T-helper 2 cell treated with Interferon-gamma antibody and Interleukin-4, amounts not matched to agents 5 μg/mL and 100 μg/mL, for 36 hours (primary cell): ENCODE measurements at regions not wholly inside any gene's neighbourhood (a gene's known extent, or its start where the extent isn't known, plus 50 kb on each side); places are given as distances from the start of the nearest gene placed in this dataset.

ENCODE experiments used
- DNase-seq: peaks from one replicate; pipeline ENCODE4 v3.0.0; 2021; ENCODE audit warnings: low spot score
- H3K27ac Mint-ChIP-seq: one replicate; pipeline ENCODE4 v1.8.0; 2021; ENCODE audit warnings: mild to moderate bottlenecking, mixed read lengths
- H3K27me3 Mint-ChIP-seq: one replicate; pipeline ENCODE4 v1.8.0; 2021; ENCODE audit warnings: low read depth, mixed read lengths
- H3K36me3 Mint-ChIP-seq: one replicate; pipeline ENCODE4 v1.8.0; 2021; ENCODE audit warnings: low read depth, mixed read lengths
- H3K4me1 Mint-ChIP-seq: one replicate; pipeline ENCODE4 v1.8.0; 2021; ENCODE audit warnings: low read depth, mixed read lengths
- H3K4me3 Mint-ChIP-seq: one replicate; pipeline ENCODE4 v1.8.0; 2022; ENCODE audit warnings: mild to moderate bottlenecking, moderate library complexity, mixed read lengths
- H3K9me3 Mint-ChIP-seq: one replicate; pipeline ENCODE4 v1.8.0; 2021; ENCODE audit warnings: mixed read lengths

- Mint-ChIP-seq H3K4me3 (peak overlapping the region; percentile 81), H3K4me1 (peaks cover 75% of the 10 kb centered on the region), H3K27me3 (no peaks in the 10 kb centered on the region), H3K9me3 (no peaks in the 10 kb centered on the region), H3K27ac (peak overlapping the region; percentile 95), H3K36me3 (peaks cover 4% of the 10 kb centered on the region)
- DNase-seq: no peak
Observed at GRCh38 chr3:152196782-152197181, 71.9 kb upstream of the MBNL1 start.

DNA sequence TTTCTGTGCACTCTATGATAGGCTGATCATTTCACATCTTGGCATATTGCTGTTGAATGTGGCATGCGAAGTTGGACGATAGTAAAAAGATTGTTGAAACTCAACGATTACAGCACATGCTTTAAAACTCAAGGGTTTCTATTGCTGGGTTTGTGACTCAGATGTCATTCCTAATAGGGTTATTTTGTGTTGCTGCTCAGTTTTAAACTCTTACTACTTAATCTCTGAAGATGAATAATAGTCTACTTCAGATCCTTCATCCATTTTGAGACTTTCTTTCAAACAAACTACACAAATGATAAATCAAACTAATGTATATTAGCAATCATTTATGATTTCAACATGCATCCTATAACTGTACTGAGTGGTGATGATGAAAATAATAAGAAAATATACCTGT, 71.3 kb upstream of the MBNL1 start:
- H3K36me3 Mint-ChIP-seq: peaks cover 4% of the 10 kb centered on the region

DNA sequence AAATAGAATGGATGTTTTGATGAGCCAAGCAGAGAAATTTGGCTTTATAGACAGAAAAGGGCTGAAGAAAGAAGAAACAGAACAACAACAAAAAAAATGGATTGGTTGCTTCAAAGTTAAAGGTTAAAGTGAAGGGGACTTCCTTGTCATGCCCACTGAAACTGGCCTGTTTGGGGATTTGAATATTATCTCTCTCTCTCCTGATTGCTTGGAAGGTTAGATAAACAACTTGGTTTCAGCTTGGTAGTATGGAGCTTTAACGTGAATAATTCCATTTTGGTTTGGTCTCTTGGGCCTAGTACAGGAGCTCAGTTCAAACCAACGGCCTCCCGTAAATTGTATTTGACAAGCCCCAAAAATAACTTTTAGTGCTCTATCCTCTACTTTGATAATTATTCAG, 70.8 kb upstream of the MBNL1 start:
- peak overlapping the region; percentile 81 for H3K4me3 Mint-ChIP-seq
- no peaks in the 10 kb centered on the region for H3K27me3 Mint-ChIP-seq
- no peaks in the 10 kb centered on the region for H3K9me3 Mint-ChIP-seq
- peak overlapping the region; percentile 84 for H3K27ac Mint-ChIP-seq
- H3K36me3 Mint-ChIP-seq: peaks cover 4% of the 10 kb centered on the region
- H3K4me1 Mint-ChIP-seq: peaks cover 70% of the 10 kb centered on the region
- no peak for DNase-seq

More for the DNA sequence above, 71.3 kb upstream of the MBNL1 start:
- peak overlapping the region; percentile 81 for H3K4me3 Mint-ChIP-seq
- DNase-seq: no peak
- no peaks in the 10 kb centered on the region for H3K9me3 Mint-ChIP-seq
- peaks cover 69% of the 10 kb centered on the region for H3K4me1 Mint-ChIP-seq
- H3K27me3 Mint-ChIP-seq: no peaks in the 10 kb centered on the region
- H3K27ac Mint-ChIP-seq: peak overlapping the region; percentile 84

DNA sequence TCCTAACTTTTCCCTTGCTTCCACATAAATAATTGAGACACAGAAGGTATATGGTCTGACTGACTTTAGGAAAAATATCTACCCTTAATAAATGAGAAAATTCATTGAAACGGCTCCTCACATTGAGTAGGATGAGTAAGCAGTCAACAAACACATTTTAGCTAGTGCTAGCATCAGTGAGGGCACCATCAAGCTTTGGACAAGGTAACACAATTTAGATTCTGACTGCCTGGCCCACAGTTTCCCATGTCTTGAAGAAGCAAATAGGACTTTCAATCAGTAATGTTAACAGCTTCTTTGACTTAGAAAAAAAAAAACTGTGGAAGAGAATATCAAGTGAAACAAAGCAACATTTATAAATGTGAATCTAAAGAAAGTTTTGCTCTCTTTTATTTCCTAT, 70.1 kb upstream of the MBNL1 start:
- H3K36me3 Mint-ChIP-seq: peaks cover 4% of the 10 kb centered on the region
- peaks cover 70% of the 10 kb centered on the region for H3K4me1 Mint-ChIP-seq
- peak overlapping the region; percentile 81 for H3K4me3 Mint-ChIP-seq
- no peaks in the 10 kb centered on the region for H3K27me3 Mint-ChIP-seq
- H3K27ac Mint-ChIP-seq: peak overlapping the region; percentile 90
- DNase-seq: no peak
- no peaks in the 10 kb centered on the region for H3K9me3 Mint-ChIP-seq

DNA sequence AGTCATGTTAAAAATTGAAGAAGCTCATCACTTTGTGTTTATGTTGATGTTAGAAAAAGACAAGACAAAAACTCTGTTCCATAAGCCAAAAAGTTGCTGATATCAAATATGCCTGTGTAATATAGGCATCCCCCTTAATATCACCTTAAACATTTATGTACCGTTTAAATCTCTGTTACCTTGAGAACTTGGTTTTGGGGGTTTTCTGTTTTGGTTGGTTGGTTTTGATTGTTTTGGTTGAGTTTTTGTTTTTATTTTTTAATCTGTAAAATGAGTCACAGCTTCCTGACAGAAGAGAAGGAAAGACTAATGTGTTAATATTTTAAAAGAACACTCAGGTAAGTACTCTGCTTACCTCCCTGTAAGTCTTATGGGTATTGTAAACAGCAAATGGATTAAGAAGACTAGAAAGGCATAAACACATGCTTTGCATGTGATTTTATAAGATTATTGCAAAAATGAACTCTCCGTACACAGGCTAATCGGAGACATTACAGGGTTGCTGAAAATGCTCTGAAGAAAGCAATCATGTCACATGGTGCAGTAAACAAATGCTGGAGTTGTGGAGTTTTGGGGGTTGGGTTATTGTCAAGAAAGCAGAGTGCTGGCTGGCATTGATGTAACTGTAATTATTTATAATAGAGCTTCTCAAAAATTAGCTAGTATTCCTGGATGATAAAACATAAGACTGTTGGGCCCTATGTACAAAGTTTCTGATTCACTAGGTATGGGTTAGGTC, 69.5 kb upstream of the MBNL1 start:
- H3K27ac Mint-ChIP-seq: peak overlapping the region; percentile 90
- no peaks in the 10 kb centered on the region for H3K9me3 Mint-ChIP-seq
- H3K4me3 Mint-ChIP-seq: peak overlapping the region; percentile 81
- H3K4me1 Mint-ChIP-seq: peaks cover 68% of the 10 kb centered on the region
- H3K36me3 Mint-ChIP-seq: peaks cover 4% of the 10 kb centered on the region
- no peaks in the 10 kb centered on the region for H3K27me3 Mint-ChIP-seq
- DNase-seq: no peak

DNA sequence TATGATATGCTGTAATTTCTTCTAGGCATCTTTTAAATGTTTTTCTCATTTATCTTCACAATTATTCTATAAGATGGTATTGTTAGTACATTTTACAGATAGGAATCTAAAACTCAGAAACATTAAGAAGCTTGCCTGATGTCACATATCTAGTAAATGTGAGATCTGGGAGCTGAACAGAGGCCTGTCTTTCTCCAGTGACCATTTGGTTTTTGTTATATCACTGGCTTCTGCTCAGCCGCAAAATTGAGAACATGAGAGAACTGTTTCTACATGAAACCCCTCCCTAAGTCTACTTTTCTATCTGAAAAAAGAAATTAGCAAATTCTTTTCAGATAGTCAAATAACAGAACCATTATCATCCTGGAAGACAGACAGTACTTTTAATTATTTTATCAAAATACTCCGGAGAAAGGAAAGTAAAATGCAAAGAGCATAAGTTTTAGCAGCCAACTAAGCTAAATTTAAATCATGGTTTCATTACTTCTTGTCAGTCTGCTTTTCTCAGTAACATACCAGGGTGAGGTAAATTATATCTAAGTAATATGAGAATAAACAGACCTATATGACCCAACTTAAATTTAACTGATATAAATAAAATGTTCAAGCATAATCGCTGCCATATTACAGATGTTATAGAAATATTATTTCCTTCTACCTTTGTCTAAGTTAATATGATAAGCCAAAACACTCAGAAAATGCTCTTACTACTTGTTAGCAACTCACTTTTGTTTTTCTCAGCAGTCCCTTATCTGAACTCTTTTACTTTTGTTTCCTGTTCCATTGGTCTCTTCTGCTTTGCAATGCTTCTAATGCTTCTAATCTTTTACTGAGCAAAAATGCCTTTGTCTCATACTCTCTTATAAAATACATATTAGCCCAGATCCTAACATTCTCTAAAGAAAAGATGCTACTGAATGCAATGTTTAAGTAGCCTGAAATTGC, 68.0 kb upstream of the MBNL1 start:
- Mint-ChIP-seq H3K27me3 (no peaks in the 10 kb centered on the region), H3K36me3 (peaks cover 2% of the 10 kb centered on the region), H3K4me3 (peak overlapping the region; percentile 81), H3K9me3 (no peaks in the 10 kb centered on the region), H3K27ac (peak overlapping the region; percentile 90), H3K4me1 (peaks cover 70% of the 10 kb centered on the region)
- DNase-seq: no peak

- H3K27me3 Mint-ChIP-seq: no peaks in the 10 kb centered on the region
- peaks cover 68% of the 10 kb centered on the region for H3K4me1 Mint-ChIP-seq
- H3K4me3 Mint-ChIP-seq: peak overlapping the region; percentile 85
- no peak for DNase-seq
- H3K27ac Mint-ChIP-seq: peak overlapping the region; percentile 82
- peaks cover 5% of the 10 kb centered on the region for H3K9me3 Mint-ChIP-seq
- peaks cover 4% of the 10 kb centered on the region for H3K36me3 Mint-ChIP-seq
Observed at GRCh38 chr3:152202976-152203626, 65.6 kb upstream of the MBNL1 start.

DNA sequence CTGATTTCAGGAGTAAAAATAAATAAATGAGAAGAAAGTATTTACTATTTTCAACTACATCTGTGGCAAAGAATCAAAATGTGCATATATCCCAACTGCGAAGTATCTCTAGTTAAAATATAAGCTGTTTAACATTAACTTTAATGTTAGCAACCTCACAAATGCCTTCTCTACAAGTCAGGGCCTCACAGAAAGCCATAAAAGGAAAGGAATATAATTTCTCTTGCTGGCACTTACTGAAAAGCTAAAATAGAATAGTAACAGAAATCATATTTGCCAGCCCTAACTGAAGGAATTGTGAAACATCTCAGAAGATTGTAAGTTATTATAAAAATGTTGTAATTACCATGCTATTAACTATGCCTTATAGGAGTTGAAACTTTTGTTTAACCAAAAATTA, 65.1 kb upstream of the MBNL1 start:
- Mint-ChIP-seq H3K27ac (peak overlapping the region; percentile 82), H3K9me3 (peaks cover 9% of the 10 kb centered on the region), H3K36me3 (peaks cover 4% of the 10 kb centered on the region), H3K4me3 (peak overlapping the region; percentile 85), H3K4me1 (peaks cover 70% of the 10 kb centered on the region), H3K27me3 (no peaks in the 10 kb centered on the region)
- DNase-seq: no peak

- Mint-ChIP-seq H3K9me3 (peaks cover 9% of the 10 kb centered on the region), H3K27ac (peak overlapping the region; percentile 76), H3K36me3 (peaks cover 6% of the 10 kb centered on the region), H3K4me1 (peaks cover 70% of the 10 kb centered on the region), H3K27me3 (no peaks in the 10 kb centered on the region), H3K4me3 (peak overlapping the region; percentile 85)
- DNase-seq: no peak
Observed at GRCh38 chr3:152204218-152204617, 64.5 kb upstream of the MBNL1 start.

DNA sequence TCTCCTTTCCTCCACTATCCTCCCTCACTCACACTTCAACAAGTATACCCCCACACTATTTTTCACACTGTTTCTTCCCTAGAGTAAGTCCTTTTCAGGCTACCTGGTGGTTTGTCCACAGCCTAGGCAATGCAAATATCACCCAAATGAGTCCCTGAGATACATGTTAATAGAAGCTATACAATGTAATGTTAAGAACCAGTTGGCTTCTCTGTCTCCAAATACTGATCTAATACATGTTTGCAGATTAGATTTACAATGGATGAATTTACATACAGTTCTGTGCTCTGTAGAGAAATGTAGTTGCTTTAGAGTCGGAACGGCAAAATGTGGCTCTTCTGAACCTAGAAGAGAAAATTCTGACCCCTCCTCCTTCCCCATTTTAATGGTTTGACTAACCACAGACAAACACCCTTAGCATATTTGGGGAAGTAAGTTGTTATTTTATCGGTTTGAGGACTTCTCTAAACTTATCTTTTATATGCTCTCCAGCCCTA, 63.6 kb upstream of the MBNL1 start:
- peak overlapping the region; percentile 86 for H3K4me3 Mint-ChIP-seq
- H3K36me3 Mint-ChIP-seq: peaks cover 6% of the 10 kb centered on the region
- H3K27me3 Mint-ChIP-seq: no peaks in the 10 kb centered on the region
- H3K9me3 Mint-ChIP-seq: peaks cover 9% of the 10 kb centered on the region
- no peak for DNase-seq
- peak overlapping the region; percentile 91 for H3K27ac Mint-ChIP-seq
- peaks cover 71% of the 10 kb centered on the region for H3K4me1 Mint-ChIP-seq

DNA sequence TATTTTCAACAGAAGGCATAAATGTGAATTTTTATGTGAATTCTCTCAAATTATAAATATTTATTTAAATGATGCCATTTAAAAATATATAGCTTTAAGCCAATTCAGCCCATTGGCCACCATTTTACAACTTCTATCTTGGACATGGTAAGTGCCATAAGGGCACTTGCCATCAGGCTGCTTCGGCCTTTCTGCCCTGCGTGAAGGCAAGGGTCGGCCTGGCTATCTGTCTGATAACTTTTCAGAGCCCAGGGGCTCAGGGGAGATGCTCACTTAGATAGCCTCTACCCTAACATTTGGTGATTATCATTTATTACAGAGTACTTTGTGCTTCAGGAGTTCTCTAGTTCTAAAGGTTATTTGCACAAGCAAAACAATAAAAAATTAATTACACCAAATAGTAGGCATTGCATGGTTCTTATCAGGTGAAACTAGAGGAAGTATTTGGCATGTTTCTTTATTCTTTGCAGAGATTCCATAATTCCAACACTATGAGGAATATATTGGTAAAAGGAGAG, 62.4 kb upstream of the MBNL1 start:
- Mint-ChIP-seq H3K4me1 (peaks cover 71% of the 10 kb centered on the region), H3K4me3 (peak overlapping the region; percentile 86), H3K9me3 (peaks cover 9% of the 10 kb centered on the region), H3K27ac (no peak overlapping the region), H3K27me3 (no peaks in the 10 kb centered on the region), H3K36me3 (peaks cover 6% of the 10 kb centered on the region)
- no peak for DNase-seq

DNA sequence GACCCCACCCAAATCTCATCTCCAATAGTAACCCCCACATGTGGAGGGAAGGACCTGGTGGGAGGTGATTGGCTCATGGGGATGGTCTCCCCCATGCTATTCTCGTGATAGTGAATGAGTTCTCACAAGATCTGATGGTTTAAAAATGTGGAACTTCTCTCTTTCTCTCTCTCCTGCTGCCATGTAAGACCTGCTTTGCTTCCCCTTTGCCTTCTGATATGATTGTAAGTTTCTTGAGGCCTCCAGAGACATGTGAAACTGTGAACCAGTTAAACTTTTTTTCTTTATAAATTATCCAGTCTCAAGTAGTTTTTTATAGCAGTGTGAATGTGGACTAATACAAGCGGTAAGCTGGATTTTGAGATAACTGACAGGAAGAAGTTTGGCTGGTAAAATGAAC, 60.3 kb upstream of the MBNL1 start:
- Mint-ChIP-seq H3K36me3 (peaks cover 6% of the 10 kb centered on the region), H3K4me1 (peaks cover 72% of the 10 kb centered on the region), H3K9me3 (peaks cover 9% of the 10 kb centered on the region), H3K27ac (peak overlapping the region; percentile 64), H3K27me3 (no peaks in the 10 kb centered on the region), H3K4me3 (peak overlapping the region; percentile 69)
- DNase-seq: no peak

DNA sequence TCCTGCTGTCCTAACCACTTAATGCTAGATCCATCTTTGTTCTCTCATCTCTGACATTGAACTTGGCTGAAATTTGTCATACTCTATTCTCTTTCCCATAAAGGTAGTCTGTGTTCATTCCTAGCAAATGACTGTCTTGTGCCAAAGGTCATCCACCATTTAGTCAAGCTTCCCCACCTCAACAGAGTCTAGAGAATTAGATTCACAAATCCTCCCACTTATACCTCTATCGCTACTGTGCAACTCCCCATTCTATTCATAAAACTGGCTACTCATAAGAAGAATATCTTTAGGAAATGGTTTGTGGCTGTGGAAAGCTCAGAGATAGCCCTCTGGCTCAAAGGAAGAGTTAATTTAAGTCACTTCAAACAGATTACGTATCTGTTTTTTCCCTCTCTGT, 59.7 kb upstream of the MBNL1 start:
- H3K4me3 Mint-ChIP-seq: peak overlapping the region; percentile 69
- H3K9me3 Mint-ChIP-seq: peaks cover 9% of the 10 kb centered on the region
- H3K27me3 Mint-ChIP-seq: no peaks in the 10 kb centered on the region
- H3K4me1 Mint-ChIP-seq: peaks cover 75% of the 10 kb centered on the region
- peaks cover 6% of the 10 kb centered on the region for H3K36me3 Mint-ChIP-seq
- DNase-seq: peak; percentile 45
- peak overlapping the region; percentile 64 for H3K27ac Mint-ChIP-seq
